Smooth muscle cell (in vitro differentiated cells): ENCODE measurements at regions not wholly inside any gene's neighbourhood (a gene's known extent, or its start where the extent isn't known, plus 50 kb on each side); places are given as distances from the start of the nearest gene placed in this dataset.

ENCODE experiments used
- DNase-seq: peaks from one replicate; lab custom pipeline; 2025; ENCODE audit not compliant: unreplicated experiment; lab: John Stamatoyannopoulos, UW
- H2AFZ ChIP-seq: fragments of 200-600 bp; sonication (generic); 2 replicates; pipeline ENCODE4 v1.6.0; 2016; ENCODE audit warnings: antibody characterized with exemption, low read depth, mild to moderate bottlenecking
- H3F3A ChIP-seq: fragments of 200-600 bp; sonication (generic); 2 replicates; pipeline ENCODE4 v1.6.0; 2017; ENCODE audit warnings: antibody characterized with exemption, low read depth
- H3K27ac ChIP-seq: fragments of 200-600 bp; sonication (generic); 2 replicates; pipeline ENCODE4 v1.5.1; 2016; ENCODE audit warnings: low read depth, mild to moderate bottlenecking
- H3K27me3 ChIP-seq: fragments of 200-600 bp; sonication (generic); 2 replicates; pipeline ENCODE4 v1.6.1; 2016; ENCODE audit warnings: low read depth, mild to moderate bottlenecking
- H3K36me3 ChIP-seq: fragments of 200-600 bp; sonication (generic); 2 replicates; pipeline ENCODE4 v1.5.1; 2016; ENCODE audit warnings: low read depth
- H3K4me1 ChIP-seq: fragments of 200-600 bp; sonication (generic); 2 replicates; pipeline ENCODE4 v1.5.1; 2016; ENCODE audit warnings: low read depth
- H3K4me2 ChIP-seq: fragments of 200-600 bp; sonication (generic); 2 replicates; pipeline ENCODE4 v1.6.0; 2016; ENCODE audit warnings: mild to moderate bottlenecking
- H3K4me3 ChIP-seq: fragments of 200-600 bp; sonication (generic); 2 replicates; pipeline ENCODE4 v1.5.1; 2016; ENCODE audit warnings: mild to moderate bottlenecking
- H3K79me2 ChIP-seq: fragments of 200-600 bp; sonication (generic); 2 replicates; pipeline ENCODE4 v1.6.0; 2016; ENCODE audit warnings: low read depth, mild to moderate bottlenecking
- H3K9ac ChIP-seq: fragments of 200-600 bp; sonication (generic); 2 replicates; pipeline ENCODE4 v1.6.0; 2016; ENCODE audit warnings: low read depth
- H3K9me3 ChIP-seq: fragments of 200-600 bp; sonication (generic); replicated peaks from 2 replicates; pipeline ENCODE4 v1.5.1; 2016; ENCODE audit warnings: low read depth
- H4K20me1 ChIP-seq: fragments of 200-600 bp; sonication (generic); 2 replicates; pipeline ENCODE4 v1.6.0; 2016; ENCODE audit warnings: low read depth
- CTCF ChIP-seq: fragments of 200-600 bp; sonication (generic); IDR thresholded peaks from 2 replicates; pipeline ENCODE4 v1.5.1; 2017; ENCODE audit warnings: borderline replicate concordance, mild to moderate bottlenecking, antibody characterized with exemption; ENCODE audit not compliant: insufficient read depth, poor library complexity, severe bottlenecking
- WGBS: methylation state at CpG from one replicate; pipeline ENCODE4 v1.1.7; 2016; ENCODE audit warnings: low lambda C conversion rate; 5-methylcytosine and 5-hydroxymethylcytosine counted together

DNA sequence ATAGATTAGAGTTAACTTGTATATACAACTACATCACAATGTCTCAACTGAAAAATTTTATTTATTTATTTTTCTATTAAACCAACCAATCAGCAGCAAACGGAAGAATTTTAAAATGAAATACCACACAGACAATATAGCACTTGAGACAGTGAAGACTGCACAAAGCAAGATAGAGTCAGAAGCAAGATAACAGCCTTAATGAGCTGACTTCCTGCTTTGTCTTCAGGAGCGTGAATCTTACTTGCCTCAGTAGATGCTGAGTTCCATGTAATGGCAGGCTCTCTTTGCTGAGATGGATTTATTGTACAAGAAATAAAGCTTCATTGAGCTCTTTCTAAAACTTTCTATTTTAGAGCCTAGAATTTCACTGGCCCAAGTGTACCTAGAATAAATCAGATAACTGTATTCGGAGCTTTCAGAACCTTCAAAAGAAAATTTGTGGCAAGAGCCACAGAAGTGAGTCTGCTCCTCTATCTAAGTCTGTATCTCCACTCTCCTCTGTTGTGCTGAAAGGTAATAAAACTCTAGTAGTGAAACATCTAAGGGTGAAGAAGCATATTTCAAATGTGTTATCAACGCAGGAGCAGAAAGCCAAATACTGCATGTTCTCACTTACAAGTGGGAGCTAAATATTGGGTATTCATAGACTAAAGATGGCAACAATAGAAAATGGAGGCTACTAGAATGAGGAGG is 83.3 kb upstream of the ANKRD55 start:
- no peak overlapping the region for H3K27ac ChIP-seq
- H3K9me3 ChIP-seq, result no peaks in the 10 kb centered on the region
- peaks cover 6% of the 10 kb centered on the region for H3K4me1 ChIP-seq
- no peak overlapping the region for H3K9ac ChIP-seq
- TF ChIP-seq CTCF, result no peak
- H3K27me3 ChIP-seq, result no peaks in the 10 kb centered on the region
- H3F3A ChIP-seq, result peaks cover 48% of the 10 kb centered on the region
- H4K20me1 ChIP-seq, result no peaks in the 10 kb centered on the region
- H2AFZ ChIP-seq, result no peak overlapping the region
- 45% methylated on average over 4 of the region's 4 CpGs for WGBS
- H3K4me3 ChIP-seq, result no peak overlapping the region
- no peaks in the 10 kb centered on the region for H3K79me2 ChIP-seq
- no peak for DNase-seq
- H3K36me3 ChIP-seq, result no peaks in the 10 kb centered on the region
- no peak overlapping the region for H3K4me2 ChIP-seq

GRCh38 chr5:56314529-56314928 is 81.4 kb upstream of the ANKRD55 start:
- peak; percentile 33 for TF ChIP-seq CTCF
- H3K27me3 ChIP-seq, result no peaks in the 10 kb centered on the region
- no peaks in the 10 kb centered on the region for H4K20me1 ChIP-seq
- 32% methylated on average over 6 of the region's 6 CpGs for WGBS
- H3K79me2 ChIP-seq, result no peaks in the 10 kb centered on the region
- H3K9ac ChIP-seq, result no peak overlapping the region
- no peak overlapping the region for H3K4me3 ChIP-seq
- H3K4me1 ChIP-seq, result peaks cover 16% of the 10 kb centered on the region
- peak overlapping the region; percentile 29 for H3K27ac ChIP-seq
- no peak for DNase-seq
- H3K4me2 ChIP-seq, result no peak overlapping the region
- no peaks in the 10 kb centered on the region for H3K9me3 ChIP-seq
- H2AFZ ChIP-seq, result no peak overlapping the region
- no peaks in the 10 kb centered on the region for H3K36me3 ChIP-seq
- H3F3A ChIP-seq, result peaks cover 50% of the 10 kb centered on the region

- no peak overlapping the region for H2AFZ ChIP-seq
- no peak overlapping the region for H3K4me3 ChIP-seq
- peaks cover 50% of the 10 kb centered on the region for H3F3A ChIP-seq
- no peaks in the 10 kb centered on the region for H3K36me3 ChIP-seq
- H4K20me1 ChIP-seq, result no peaks in the 10 kb centered on the region
- no peaks in the 10 kb centered on the region for H3K9me3 ChIP-seq
- no peak overlapping the region for H3K27ac ChIP-seq
- no peak overlapping the region for H3K4me2 ChIP-seq
- H3K4me1 ChIP-seq, result peaks cover 11% of the 10 kb centered on the region
- no peak for TF ChIP-seq CTCF
- no peaks in the 10 kb centered on the region for H3K27me3 ChIP-seq
- no peaks in the 10 kb centered on the region for H3K79me2 ChIP-seq
- DNase-seq, result no peak
- H3K9ac ChIP-seq, result no peak overlapping the region
These were observed 80.5 kb upstream of the ANKRD55 start for GRCh38 chr5:56313596-56313995.

DNA sequence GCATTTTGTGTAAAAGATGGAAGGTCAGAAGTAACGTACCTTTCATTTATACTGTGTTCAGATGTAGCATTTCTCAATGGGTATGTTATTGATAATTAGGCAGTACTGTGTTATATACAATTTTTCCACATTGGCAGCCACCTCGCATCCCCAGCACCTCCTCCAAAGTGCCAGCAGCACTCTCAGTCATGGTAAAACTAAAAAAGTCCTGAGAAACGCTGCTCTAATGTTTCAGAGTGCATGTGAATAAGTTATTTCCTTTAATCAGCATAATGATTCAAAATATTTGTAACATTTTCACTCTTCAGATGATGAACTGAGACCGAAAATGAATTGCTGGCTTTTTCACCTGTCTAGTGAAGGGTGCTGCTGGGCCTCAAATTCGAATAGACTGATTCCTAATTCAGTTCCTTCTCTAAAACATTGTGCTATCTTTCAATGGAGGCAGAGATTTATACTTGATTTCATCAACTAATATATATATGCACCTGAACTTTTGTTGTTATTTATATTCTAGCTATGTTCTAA is 79.9 kb upstream of the ANKRD55 start:
- WGBS, result 87% methylated on average over 5 of the region's 5 CpGs
- peaks cover 11% of the 10 kb centered on the region for H3K4me1 ChIP-seq
- no peak for DNase-seq
- H3K27me3 ChIP-seq, result no peaks in the 10 kb centered on the region
- H3K27ac ChIP-seq, result no peak overlapping the region
- H2AFZ ChIP-seq, result no peak overlapping the region
- H3K36me3 ChIP-seq, result no peaks in the 10 kb centered on the region
- H3K4me2 ChIP-seq, result no peak overlapping the region
- peaks cover 50% of the 10 kb centered on the region for H3F3A ChIP-seq
- H3K79me2 ChIP-seq, result no peaks in the 10 kb centered on the region
- H4K20me1 ChIP-seq, result no peaks in the 10 kb centered on the region
- no peaks in the 10 kb centered on the region for H3K9me3 ChIP-seq
- no peak for TF ChIP-seq CTCF
- no peak overlapping the region for H3K4me3 ChIP-seq
- no peak overlapping the region for H3K9ac ChIP-seq
